GM19438 (cell line): ENCODE measurements at regions not wholly inside any gene's neighbourhood (a gene's known extent, or its start where the extent isn't known, plus 50 kb on each side); places are given as distances from the start of the nearest gene placed in this dataset.
"Not testable (repeated sequence)": the region's sequence is repeated elsewhere in the genome, so short reads cannot be mapped to it uniquely, and the experiment has no call there.

Source experiments
- ATAC-seq: cut with Tn5 transposase; IDR thresholded peaks from one replicate; pipeline ENCODE4 v1.9.1; 2021; ENCODE audit warnings: low read depth; ENCODE audit not compliant: unreplicated experiment

DNA sequence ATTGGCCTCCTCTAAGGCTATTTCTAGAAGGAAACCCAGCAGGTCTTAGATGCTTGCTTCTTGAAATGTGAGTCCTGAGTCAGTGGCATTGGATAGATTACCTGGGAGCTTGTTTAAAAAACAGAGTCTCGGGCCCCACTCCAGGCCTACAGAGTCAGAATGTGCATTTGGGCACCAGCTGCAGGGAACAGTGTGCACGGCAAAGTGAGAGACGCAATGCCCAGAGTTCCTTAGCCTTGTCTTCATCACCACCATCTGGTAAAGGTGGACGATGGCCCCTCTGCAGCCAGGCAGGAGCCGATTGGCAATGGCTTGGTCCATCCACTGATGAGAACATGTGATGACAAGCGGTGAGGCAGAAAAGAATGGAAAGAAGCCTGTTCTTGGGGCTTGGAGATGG lies 102.1 kb upstream of the TSC22D1 start:
- ATAC-seq, result no peak

- ATAC-seq, result no peak
Observed at GRCh38 chr13:44676534-44676933, 100.4 kb upstream of the TSC22D1 start.

- no peak for ATAC-seq
Observed at GRCh38 chr13:44669534-44669933, 93.4 kb upstream of the TSC22D1 start.

GRCh38 chr13:44668688-44669087 lies 92.6 kb upstream of the TSC22D1 start:
- no peak for ATAC-seq

DNA sequence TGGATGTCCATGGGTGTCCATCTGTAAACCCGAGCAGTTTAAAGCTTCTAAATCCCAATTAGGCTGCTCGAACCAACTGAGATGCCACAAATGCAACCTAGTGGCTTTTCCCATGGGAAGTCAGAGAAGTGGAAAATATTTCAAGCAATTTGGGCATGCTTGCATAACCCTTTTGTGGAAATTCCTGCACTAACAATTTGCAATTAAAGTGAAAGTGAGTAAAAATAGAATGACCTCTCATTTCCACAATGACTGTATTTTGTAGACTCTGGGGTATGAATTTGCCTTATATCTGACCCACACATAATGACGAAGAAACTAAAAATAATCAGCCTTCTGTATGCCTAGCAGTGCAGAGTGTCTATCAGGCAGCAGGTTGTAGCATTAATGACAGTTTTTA lies 91.8 kb upstream of the TSC22D1 start:
- ATAC-seq, result no peak

GRCh38 chr13:44666538-44666937 lies 90.4 kb upstream of the TSC22D1 start:
- not testable (repeated sequence) for ATAC-seq

- ATAC-seq, result no peak
Observed at GRCh38 chr13:44664308-44664707, 88.2 kb upstream of the TSC22D1 start.

GRCh38 chr13:44662515-44662914 lies 86.4 kb upstream of the TSC22D1 start:
- ATAC-seq, result no peak

- ATAC-seq, result no peak
Observed at GRCh38 chr13:44661936-44662335, 85.8 kb upstream of the TSC22D1 start.

DNA sequence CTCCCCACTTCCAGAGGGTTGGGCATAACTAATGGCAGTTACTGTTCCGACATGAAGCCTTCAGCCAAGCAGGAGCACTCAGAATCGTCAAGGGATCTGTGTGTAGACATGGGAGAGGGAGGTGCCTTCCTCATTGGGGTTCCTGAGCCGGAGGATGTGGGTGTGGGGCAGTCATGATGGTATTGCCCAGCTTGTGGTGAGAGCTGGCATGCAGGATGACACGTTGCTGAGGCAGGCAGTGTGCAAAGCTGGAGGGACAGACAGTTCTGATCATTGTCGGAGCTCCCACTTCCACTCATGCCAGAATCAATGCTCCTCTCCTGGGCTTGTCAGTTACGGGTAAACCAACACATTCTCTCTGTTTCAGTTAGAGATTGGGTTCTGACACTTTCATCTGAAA lies 83.9 kb upstream of the TSC22D1 start:
- ATAC-seq, result no peak

DNA sequence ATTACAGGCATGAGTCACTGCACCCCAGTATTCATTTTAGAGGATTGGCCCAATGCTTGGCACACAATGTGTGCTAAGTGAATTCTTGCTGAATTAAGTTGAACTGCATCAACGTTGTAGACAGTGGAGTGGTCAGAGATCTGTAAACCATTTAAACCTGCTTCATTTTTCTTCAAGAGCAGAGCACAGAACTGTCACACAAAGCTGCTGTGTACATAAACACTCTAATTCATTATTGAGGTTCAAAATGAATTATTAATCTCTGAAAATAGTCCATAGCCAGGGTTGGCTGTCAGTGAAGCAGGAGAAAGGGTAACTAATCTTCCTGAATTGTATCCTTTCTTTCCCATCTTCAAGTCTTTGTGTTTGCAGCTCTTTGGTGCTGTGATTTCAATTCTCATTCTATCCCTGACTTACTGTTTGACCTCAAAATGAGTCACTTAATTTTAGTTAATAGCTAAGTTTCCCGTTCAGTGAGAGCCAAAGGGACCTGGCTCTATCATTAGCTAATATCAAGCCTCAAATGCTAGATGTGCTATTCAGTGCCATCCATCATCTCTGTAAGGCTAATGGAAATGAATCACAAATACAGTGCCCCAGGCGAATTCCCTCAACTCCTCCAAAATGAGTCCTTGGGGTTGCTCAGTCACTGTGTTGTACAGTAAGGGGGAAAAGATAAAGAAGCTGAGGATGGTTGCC lies 77.0 kb upstream of the TSC22D1 start:
- no peak for ATAC-seq

GRCh38 chr13:44652168-44652567 lies 76.0 kb upstream of the TSC22D1 start:
- ATAC-seq, result no peak

- ATAC-seq, result no peak
Observed at GRCh38 chr13:44651724-44652123, 75.6 kb upstream of the TSC22D1 start.

GRCh38 chr13:44651209-44651608 lies 75.1 kb upstream of the TSC22D1 start:
- ATAC-seq, result no peak

- ATAC-seq, result no peak
Observed at GRCh38 chr13:44649834-44650233, 73.7 kb upstream of the TSC22D1 start.

- no peak for ATAC-seq
Observed at GRCh38 chr13:44649104-44649428, 72.9 kb upstream of the TSC22D1 start.

DNA sequence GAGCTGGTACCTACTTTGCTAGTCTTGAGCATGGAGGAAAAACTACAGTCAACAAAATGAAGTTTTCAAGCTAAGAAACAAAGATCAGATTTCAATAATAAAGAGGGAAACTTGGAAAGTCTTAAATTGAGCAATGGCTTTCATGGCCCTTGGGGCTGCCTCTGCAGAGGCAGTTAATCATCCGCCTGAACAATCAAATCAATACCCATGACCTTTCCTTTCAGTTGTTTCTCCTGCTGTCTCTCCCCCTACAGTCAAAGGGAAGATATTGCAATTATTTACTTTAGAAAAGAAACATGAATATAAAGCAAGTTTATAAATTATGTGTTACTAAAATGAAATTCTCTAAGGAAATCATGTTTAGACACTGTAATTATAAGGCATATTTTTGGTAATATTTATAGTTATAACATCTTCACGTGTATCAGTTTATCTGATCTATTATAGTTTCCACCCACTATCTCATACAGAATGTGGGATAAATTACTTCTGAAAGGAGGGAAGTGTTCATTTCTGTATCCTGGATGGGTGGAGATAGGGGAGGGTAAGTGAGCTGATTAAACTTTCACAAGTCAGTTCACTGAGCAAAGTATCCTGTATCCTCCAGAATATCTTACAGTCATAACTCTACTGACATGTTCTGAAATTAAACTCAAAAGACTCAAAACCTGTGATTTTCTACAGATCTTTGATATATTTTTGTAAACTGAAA lies 72.4 kb upstream of the TSC22D1 start:
- no peak for ATAC-seq

DNA sequence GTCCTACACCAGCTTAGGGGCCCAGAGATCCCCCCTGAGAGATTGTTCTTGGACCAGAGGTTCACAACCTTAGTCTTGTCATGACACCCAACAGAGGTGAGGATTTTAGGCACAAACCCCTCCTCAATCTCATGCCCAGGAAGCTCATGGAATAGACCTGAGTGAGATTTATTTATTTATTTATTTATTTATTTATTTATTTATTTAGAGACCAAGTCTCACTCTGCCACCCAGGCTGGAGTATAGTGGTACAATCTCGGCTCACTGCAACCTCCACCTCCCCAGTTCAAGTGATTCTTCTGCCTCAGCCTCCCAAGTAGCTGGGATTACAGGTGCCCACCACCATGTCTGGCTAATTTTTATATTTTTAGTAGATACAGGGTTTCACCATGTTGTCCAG lies 71.4 kb upstream of the TSC22D1 start:
- ATAC-seq, result not testable (repeated sequence)

GRCh38 chr13:44646044-44646443 lies 69.9 kb upstream of the TSC22D1 start:
- no peak for ATAC-seq

DNA sequence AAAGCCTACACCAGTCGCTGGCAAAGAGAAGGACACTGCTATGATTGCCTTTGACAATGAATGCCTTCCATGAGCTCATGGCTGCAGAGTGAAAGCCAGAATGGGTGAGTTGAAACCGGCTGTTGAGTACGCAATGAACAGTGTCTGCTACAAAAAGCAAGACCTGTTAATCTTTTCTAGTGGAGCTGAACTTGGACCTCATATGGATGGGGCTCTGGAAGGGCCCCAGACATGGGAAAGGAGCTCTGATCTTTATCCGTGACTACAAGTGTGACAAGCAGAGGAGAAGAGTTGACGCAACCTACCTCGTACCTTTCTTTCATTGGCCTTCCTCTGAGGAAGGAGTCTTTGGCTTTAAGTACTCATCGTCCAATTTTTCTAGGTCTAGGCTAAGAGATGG lies 67.1 kb upstream of the TSC22D1 start:
- ATAC-seq, result no peak

GRCh38 chr13:44637581-44637980 lies 61.5 kb upstream of the TSC22D1 start:
- no peak for ATAC-seq

DNA sequence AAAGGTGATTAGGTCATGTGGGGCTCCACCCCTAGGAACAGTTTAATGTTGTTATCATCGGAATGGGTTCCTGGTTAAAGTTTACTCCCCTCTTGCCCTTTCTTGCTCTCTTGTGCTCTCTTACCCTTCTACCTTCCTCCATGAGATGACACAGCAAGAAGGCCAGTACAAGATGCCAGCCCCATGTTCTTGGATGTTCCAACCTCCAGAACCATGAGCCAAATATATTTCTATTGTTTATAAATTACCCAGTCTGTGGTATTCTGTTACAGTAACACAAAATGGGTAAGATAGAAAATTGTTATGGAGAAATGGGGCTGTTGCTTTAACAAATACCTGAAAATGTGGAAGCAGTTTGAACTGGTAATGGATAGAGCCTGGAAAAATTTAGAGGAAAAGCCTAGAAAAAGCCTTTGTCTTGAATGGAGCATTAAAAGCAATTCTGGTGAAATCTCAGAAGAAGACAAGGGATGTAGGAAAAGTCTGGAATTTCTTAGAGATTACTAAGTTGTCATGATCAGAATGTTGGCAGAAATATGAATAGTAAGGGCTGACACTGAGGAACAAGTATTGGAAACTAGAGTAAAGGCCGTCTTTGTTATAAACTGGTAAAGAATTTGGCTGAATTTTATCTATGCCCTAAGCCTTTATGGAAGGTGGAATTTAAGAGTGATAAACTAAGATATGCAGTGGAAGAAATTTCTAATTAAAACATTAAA lies 53.5 kb upstream of the TSC22D1 start:
- no peak for ATAC-seq
